Neural cell (in vitro differentiated cells): ENCODE measurements at regions not wholly inside any gene's neighbourhood (a gene's known extent, or its start where the extent isn't known, plus 50 kb on each side); places are given as distances from the start of the nearest gene placed in this dataset.

Source experiments
- H2AFZ ChIP-seq: fragments of 200-600, 300-800 bp; sonication (generic), shearing (Covaris generic); 2 replicates; pipeline ENCODE4 v1.6.0; 2014; ENCODE audit warnings: low read depth, mild to moderate bottlenecking, antibody characterized with exemption, low read length, moderate library complexity
- H3F3A ChIP-seq: fragments of 200-600 bp; shearing (Covaris generic); 2 replicates; pipeline ENCODE4 v1.6.1; 2016; ENCODE audit warnings: mild to moderate bottlenecking, moderate library complexity, mixed read lengths, antibody characterized with exemption, low read length; ENCODE audit not compliant: insufficient read depth, poor library complexity, severe bottlenecking
- H3K27ac ChIP-seq: fragments of 200-600, 300-800 bp; sonication (generic), shearing (Covaris generic); 2 replicates; pipeline ENCODE4 v1.5.1; 2014; ENCODE audit warnings: mild to moderate bottlenecking, low read length, moderate library complexity
- H3K27me3 ChIP-seq: fragments of 300-800, 200-600 bp; sonication (generic), shearing (Covaris generic); 2 replicates; pipeline ENCODE4 v1.6.0; 2014; ENCODE audit warnings: mild to moderate bottlenecking, low read depth, low read length, moderate library complexity; ENCODE audit not compliant: insufficient read depth
- H3K36me3 ChIP-seq: fragments of 300-800, 200-600 bp; sonication (generic), shearing (Covaris generic); 2 replicates; pipeline ENCODE4 v1.5.1; 2014; ENCODE audit warnings: mild to moderate bottlenecking, antibody characterized with exemption, low read length, moderate library complexity; ENCODE audit not compliant: insufficient read depth
- H3K4me2 ChIP-seq: fragments of 300-800, 200-600 bp; sonication (generic), shearing (Covaris generic); 2 replicates; pipeline ENCODE4 v1.6.0; 2014; ENCODE audit warnings: mild to moderate bottlenecking, low read length
- H3K4me3 ChIP-seq: fragments of 300-800, 200-600 bp; sonication (generic), shearing (Covaris generic); 2 replicates; pipeline ENCODE4 v1.5.1; 2014; ENCODE audit warnings: mild to moderate bottlenecking, low read length, moderate library complexity
- H3K79me2 ChIP-seq: fragments of 200-600 bp; shearing (Covaris generic); replicated peaks from 2 replicates; pipeline ENCODE4 v1.6.0; 2014; ENCODE audit warnings: mild to moderate bottlenecking, low read length, moderate library complexity; ENCODE audit not compliant: insufficient read depth
- H3K9ac ChIP-seq: fragments of 300-800, 200-600 bp; sonication (generic), shearing (Covaris generic); 2 replicates; pipeline ENCODE4 v1.6.1; 2016; ENCODE audit warnings: mild to moderate bottlenecking, low read length, mixed read lengths
- H3K9me2 ChIP-seq: fragments of 200-600 bp; shearing (Covaris generic); 2 replicates; pipeline ENCODE4 v1.6.1; 2016; ENCODE audit warnings: mild to moderate bottlenecking, low read length, mixed read lengths; ENCODE audit not compliant: insufficient read depth
- H3K9me3 ChIP-seq: fragments of 200-600, 300-800 bp; sonication (generic), shearing (Covaris generic); 2 replicates; pipeline ENCODE4 v1.6.1; 2016; ENCODE audit warnings: mild to moderate bottlenecking, mixed run types, low read length, moderate library complexity, mixed read lengths
- H4K20me1 ChIP-seq: fragments of 200-600 bp; shearing (Covaris generic); 2 replicates; pipeline ENCODE4 v1.6.1; 2016; ENCODE audit warnings: mild to moderate bottlenecking, mixed run types; ENCODE audit not compliant: insufficient read depth
- EP300 ChIP-seq: fragments of 450-650 bp; conservative IDR thresholded peaks from 2 replicates; pipeline ENCODE4 v1.6.1; 2014; ENCODE audit warnings: antibody characterized with exemption, mild to moderate bottlenecking, moderate library complexity; ENCODE audit not compliant: poor library complexity, severe bottlenecking
- EZH2 ChIP-seq: fragments of 200-600, 300-800 bp; shearing (Covaris generic), sonication (generic); IDR thresholded peaks from 2 replicates; pipeline ENCODE4 v1.6.1; 2014; ENCODE audit warnings: antibody characterized with exemption, low read length, borderline replicate concordance, mild to moderate bottlenecking; ENCODE audit not compliant: insufficient read depth, poor library complexity, severe bottlenecking
- MXI1 ChIP-seq: fragments of 450-650 bp; conservative IDR thresholded peaks from 2 replicates; pipeline ENCODE4 v1.6.1; 2014; ENCODE audit warnings: antibody characterized with exemption, mild to moderate bottlenecking; ENCODE audit not compliant: poor library complexity, severe bottlenecking
- POLR2AphosphoS5 ChIP-seq: IDR thresholded peaks from 2 replicates; pipeline ENCODE4 v1.6.1; 2012
- RAD21 ChIP-seq: fragments of 450-650 bp; conservative IDR thresholded peaks from 2 replicates; pipeline ENCODE4 v1.6.1; 2014; ENCODE audit warnings: antibody characterized with exemption, mild to moderate bottlenecking, moderate library complexity
- SMC3 ChIP-seq: fragments of 450-650 bp; conservative IDR thresholded peaks from 2 replicates; pipeline ENCODE4 v1.6.1; 2014; ENCODE audit warnings: antibody characterized with exemption, mild to moderate bottlenecking, moderate library complexity; ENCODE audit not compliant: poor library complexity
- TAF1 ChIP-seq: IDR thresholded peaks from 2 replicates; pipeline ENCODE4 v1.6.1; 2012; ENCODE audit warnings: low read depth
- TF ChIP-seq, protein P1 (sequence below): IDR thresholded peaks from 2 replicates; pipeline ENCODE4 v1.6.1; 2012; ENCODE audit warnings: borderline replicate concordance
- TF ChIP-seq, protein P2 (sequence below): fragments of 450-650 bp; IDR thresholded peaks from 2 replicates; pipeline ENCODE4 v1.5.1; 2014; ENCODE audit warnings: antibody characterized with exemption, mild to moderate bottlenecking, moderate library complexity; ENCODE audit not compliant: poor library complexity, severe bottlenecking

DNA sequence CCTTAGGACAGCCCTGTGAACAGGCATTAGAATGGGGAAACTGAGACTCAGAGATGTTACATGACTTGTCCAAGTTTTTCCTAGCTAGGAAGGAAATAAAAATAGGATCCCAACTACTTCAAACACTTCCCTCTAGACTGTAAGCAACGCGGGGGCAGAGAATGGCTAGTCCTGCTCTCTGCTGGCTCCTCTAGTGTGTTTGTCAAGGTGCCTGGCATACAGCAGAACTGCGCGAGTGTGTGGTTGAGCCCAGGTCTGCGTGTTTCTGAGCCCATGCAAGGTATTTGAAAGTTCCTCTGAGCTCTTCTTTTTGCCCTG lies 152.5 kb downstream of the MACROH2A1 start:
- Histone ChIP-seq H3K4me3 (no peak overlapping the region), H3F3A (no peaks in the 10 kb centered on the region), H3K79me2 (no peaks in the 10 kb centered on the region), H4K20me1 (no peaks in the 10 kb centered on the region), H3K36me3 (no peaks in the 10 kb centered on the region), H2AFZ (no peak overlapping the region), H3K4me2 (no peak overlapping the region), H3K9me2 (no peaks in the 10 kb centered on the region), H3K27me3 (no peaks in the 10 kb centered on the region), H3K27ac (no peak overlapping the region), H3K9ac (no peak overlapping the region), H3K9me3 (no peaks in the 10 kb centered on the region)
- TF ChIP-seq EP300: no peak
- TF ChIP-seq, protein P1, sequence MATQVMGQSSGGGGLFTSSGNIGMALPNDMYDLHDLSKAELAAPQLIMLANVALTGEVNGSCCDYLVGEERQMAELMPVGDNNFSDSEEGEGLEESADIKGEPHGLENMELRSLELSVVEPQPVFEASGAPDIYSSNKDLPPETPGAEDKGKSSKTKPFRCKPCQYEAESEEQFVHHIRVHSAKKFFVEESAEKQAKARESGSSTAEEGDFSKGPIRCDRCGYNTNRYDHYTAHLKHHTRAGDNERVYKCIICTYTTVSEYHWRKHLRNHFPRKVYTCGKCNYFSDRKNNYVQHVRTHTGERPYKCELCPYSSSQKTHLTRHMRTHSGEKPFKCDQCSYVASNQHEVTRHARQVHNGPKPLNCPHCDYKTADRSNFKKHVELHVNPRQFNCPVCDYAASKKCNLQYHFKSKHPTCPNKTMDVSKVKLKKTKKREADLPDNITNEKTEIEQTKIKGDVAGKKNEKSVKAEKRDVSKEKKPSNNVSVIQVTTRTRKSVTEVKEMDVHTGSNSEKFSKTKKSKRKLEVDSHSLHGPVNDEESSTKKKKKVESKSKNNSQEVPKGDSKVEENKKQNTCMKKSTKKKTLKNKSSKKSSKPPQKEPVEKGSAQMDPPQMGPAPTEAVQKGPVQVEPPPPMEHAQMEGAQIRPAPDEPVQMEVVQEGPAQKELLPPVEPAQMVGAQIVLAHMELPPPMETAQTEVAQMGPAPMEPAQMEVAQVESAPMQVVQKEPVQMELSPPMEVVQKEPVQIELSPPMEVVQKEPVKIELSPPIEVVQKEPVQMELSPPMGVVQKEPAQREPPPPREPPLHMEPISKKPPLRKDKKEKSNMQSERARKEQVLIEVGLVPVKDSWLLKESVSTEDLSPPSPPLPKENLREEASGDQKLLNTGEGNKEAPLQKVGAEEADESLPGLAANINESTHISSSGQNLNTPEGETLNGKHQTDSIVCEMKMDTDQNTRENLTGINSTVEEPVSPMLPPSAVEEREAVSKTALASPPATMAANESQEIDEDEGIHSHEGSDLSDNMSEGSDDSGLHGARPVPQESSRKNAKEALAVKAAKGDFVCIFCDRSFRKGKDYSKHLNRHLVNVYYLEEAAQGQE: no peak
- TF ChIP-seq POLR2AphosphoS5: no peak
- TF ChIP-seq, protein P2, sequence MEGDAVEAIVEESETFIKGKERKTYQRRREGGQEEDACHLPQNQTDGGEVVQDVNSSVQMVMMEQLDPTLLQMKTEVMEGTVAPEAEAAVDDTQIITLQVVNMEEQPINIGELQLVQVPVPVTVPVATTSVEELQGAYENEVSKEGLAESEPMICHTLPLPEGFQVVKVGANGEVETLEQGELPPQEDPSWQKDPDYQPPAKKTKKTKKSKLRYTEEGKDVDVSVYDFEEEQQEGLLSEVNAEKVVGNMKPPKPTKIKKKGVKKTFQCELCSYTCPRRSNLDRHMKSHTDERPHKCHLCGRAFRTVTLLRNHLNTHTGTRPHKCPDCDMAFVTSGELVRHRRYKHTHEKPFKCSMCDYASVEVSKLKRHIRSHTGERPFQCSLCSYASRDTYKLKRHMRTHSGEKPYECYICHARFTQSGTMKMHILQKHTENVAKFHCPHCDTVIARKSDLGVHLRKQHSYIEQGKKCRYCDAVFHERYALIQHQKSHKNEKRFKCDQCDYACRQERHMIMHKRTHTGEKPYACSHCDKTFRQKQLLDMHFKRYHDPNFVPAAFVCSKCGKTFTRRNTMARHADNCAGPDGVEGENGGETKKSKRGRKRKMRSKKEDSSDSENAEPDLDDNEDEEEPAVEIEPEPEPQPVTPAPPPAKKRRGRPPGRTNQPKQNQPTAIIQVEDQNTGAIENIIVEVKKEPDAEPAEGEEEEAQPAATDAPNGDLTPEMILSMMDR: no peak
- TF ChIP-seq TAF1: no peak
- no peak for TF ChIP-seq RAD21
- TF ChIP-seq MXI1: no peak
- TF ChIP-seq EZH2: no peak
- no peak for TF ChIP-seq SMC3

DNA sequence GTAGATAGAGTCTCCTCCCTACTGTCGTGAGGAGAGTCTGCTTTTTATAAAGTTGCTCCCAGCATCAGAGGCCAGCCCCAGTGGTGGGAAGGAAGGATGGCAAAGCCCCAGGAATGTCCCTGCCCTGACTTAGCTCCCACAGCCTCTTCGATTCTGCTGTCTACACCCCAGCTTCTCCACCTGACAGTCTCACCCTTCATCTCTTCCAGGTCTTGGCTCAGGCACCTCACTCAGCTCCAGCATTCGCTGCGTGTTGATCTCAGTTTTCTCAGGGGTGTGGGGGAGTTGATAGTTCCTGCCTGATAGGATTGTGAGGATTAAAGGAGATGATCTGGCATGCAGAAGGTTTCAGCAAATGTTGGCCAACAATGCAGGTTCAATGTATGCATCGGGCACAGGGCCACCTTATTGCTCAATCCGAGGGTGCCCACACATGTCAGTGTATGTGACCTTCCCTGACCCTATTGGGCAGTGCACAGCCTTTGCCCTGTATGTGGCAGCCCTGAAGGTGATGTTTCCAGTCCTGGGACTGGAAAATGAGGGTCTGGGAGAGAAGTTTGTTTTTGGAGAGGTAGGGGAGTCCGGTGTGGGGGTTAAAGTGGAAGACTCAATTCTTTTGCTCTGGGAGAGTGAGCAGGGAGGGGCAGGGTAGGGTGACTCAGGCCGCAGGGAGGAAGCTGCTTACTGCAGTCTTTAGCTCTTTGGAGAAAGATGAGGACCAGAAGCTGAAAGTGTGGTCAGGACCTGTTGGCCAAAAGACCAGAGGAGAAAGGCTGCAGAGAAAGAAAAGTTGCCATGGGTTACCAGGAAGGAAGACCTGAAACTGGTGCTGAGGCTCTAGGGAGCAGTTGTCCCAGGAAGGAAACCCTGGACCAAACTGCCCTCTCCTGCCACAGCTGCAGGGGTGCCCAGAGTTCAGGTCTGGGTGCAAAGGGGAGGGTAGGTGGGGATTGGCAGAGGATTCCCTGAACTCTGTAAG lies 153.2 kb downstream of the MACROH2A1 start:
- Histone ChIP-seq H4K20me1 (no peaks in the 10 kb centered on the region), H3K9ac (no peak overlapping the region), H3K4me3 (no peak overlapping the region), H3K27ac (no peak overlapping the region), H2AFZ (no peak overlapping the region), H3K27me3 (no peaks in the 10 kb centered on the region), H3K9me3 (no peaks in the 10 kb centered on the region), H3K79me2 (no peaks in the 10 kb centered on the region), H3K9me2 (no peaks in the 10 kb centered on the region), H3K4me2 (no peak overlapping the region), H3F3A (no peaks in the 10 kb centered on the region), H3K36me3 (no peaks in the 10 kb centered on the region)
- no peak for TF ChIP-seq RAD21
- TF ChIP-seq, protein P2: no peak
- no peak for TF ChIP-seq TAF1
- no peak for TF ChIP-seq POLR2AphosphoS5
- no peak for TF ChIP-seq EZH2
- TF ChIP-seq EP300: no peak
- no peak for TF ChIP-seq SMC3
- TF ChIP-seq, protein P1: no peak
- TF ChIP-seq MXI1: no peak
